ENCODE measurements at regions not wholly inside any gene's neighbourhood (a gene's known extent, or its start where the extent isn't known, plus 50 kb on each side); places are given as distances from the start of the nearest gene placed in this dataset.

DNA sequence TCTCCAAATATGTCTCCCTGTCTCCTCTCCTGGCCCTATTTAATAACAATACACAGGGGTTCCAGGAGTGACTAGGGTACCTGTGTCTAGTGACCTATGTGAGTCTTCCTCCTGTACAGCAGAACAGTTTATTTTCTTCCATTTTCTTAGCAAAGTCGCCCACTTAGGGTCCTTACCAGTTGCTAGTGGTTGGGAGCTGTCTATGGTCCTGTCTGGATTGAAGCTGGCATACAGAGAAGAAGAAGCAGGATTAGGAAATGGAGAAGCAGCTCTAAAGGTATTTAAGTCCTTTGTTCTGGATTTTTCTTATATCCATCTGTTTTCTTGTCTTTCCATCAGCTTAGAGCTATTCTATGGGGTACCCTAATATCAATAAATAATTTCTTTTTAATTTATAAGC lies 587.1 kb upstream of the CPEB2 start:
- TF ChIP-seq, protein P1, sequence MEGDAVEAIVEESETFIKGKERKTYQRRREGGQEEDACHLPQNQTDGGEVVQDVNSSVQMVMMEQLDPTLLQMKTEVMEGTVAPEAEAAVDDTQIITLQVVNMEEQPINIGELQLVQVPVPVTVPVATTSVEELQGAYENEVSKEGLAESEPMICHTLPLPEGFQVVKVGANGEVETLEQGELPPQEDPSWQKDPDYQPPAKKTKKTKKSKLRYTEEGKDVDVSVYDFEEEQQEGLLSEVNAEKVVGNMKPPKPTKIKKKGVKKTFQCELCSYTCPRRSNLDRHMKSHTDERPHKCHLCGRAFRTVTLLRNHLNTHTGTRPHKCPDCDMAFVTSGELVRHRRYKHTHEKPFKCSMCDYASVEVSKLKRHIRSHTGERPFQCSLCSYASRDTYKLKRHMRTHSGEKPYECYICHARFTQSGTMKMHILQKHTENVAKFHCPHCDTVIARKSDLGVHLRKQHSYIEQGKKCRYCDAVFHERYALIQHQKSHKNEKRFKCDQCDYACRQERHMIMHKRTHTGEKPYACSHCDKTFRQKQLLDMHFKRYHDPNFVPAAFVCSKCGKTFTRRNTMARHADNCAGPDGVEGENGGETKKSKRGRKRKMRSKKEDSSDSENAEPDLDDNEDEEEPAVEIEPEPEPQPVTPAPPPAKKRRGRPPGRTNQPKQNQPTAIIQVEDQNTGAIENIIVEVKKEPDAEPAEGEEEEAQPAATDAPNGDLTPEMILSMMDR (IDR thresholded peaks at IDR 0.05; ENCODE audit: low read length) = no peak
- no peak for TF ChIP-seq EZH2phosphoT487 (IDR thresholded peaks at IDR 0.05; ENCODE audit: low read length)

Measured in MM.1S (cell line).